ENCODE measurements at regions not wholly inside any gene's neighbourhood (a gene's known extent, or its start where the extent isn't known, plus 50 kb on each side); places are given as distances from the start of the nearest gene placed in this dataset.
"Not testable (repeated sequence)": the region's sequence is repeated elsewhere in the genome, so short reads cannot be mapped to it uniquely, and the experiment has no call there.

DNA sequence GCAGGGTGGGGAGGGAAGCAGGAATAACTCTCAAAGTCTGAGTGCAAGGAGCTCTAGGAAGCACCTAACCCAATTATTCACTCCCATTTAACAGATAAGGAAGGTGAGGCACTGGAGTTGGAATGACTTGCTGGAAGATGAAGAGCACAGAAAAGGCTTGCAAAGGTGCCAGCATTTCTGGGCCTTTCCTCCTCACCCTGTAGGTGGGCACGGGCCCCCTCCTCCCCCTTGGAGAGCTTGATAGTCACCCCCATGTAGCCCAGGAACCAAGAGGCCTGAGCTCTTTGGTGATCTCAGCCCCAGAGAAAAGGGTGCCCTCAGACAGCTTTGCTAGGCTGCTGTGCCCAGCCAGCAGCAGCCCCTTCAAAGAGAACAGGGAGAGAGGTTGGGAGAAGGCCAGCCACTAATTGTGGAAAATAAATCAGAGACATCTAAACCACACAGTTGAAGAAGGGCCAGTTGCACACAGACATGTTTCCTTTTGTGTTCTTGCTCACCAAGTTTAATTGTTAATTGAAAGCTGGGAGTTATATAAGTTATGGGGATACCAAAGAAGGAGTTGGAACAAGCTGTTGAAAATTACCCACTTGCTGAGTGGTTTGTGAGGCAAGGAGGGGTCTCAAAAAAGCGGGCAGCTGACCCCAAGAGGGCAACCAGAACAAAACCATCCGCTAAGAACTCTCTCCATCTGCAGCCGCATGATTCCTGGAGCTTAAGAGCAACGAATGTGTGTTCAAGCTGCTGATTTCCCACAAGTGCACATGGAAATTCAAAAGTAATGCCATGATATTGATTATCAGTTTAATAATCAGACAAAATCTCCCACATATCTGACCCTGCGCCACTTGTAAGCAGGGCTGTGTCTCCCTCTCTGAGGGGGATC is 77.0 kb downstream of the MRPL14 start:
- no peak for DNase-seq

DNA sequence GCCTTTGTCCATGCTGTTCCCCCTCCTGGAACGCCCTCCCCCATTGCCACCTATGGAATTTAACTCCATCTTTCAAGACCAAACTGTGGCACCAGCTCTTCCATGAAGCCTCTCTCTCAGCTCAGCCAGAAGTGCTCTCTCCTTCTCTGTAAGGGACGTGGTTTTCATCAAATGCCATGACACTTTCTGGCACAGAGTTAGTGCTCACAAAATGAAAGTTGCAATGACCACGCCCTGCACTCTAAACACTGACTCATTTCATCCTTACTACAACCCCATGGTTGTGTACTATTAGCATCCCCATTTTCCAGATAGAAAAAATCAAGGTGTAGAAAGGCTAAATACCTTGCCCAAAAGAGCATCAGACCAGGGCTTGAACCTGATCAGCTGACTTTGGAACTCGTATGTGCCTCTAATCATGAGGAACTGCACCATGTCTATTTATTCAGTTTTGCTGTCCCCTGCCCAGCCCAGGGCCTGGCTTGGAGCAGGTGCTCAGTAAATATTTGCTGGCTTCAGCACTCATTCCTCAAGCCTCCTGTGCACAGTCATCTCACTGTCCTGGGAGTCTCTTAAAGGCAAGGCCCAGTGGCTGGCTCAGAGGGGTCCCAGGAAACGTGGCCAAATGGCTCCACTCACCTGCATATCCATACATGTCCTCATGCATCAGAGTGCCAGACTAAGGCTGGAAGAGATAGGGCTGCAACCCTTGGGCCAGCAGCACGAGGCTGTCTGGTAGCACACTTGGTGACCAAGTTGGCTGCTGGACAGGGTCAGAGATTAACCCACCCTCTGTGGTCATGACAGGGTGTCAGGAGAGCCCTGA is 77.9 kb downstream of the MRPL14 start:
- no peak for DNase-seq

DNA sequence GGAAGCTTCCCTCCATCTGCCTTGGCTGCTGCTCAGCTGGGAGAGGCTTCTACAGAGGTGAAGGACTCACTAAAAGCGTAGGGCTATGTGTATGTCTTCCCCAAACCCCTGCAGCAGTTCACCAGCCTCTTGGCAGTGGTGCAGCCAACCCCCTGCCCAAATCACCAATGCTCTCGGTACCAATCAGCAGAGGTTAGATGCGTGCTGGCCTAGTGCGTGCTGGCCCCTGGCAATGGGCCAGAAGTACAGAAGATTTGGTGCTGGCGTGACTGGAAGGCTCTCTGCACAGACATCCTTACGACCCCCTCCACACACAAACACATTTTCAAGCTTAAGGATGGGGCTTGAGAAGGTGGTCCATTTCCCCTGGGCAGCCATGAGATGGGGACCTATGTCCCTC is 79.0 kb downstream of the MRPL14 start:
- no peak for DNase-seq

DNA sequence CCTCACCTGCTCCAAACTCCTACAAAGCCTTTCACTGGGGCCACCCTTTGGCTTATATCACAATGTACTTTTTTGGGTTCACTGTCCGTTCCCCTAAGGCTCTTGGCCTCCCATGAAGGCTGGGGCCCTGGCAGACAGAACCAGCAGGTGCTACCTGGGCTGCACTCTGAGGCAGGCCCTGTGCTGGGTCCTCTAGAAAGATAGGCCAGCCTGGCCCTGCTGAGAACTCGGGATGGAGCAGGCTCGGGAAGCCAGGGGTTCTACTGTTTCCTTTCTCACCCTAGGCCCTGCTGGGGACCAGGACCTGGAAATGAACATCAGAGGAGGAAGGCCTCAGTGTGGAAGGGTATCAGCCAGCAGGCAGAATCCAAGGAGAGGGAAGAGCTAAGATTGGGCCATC is 79.5 kb downstream of the MRPL14 start:
- DNase-seq: no peak

DNA sequence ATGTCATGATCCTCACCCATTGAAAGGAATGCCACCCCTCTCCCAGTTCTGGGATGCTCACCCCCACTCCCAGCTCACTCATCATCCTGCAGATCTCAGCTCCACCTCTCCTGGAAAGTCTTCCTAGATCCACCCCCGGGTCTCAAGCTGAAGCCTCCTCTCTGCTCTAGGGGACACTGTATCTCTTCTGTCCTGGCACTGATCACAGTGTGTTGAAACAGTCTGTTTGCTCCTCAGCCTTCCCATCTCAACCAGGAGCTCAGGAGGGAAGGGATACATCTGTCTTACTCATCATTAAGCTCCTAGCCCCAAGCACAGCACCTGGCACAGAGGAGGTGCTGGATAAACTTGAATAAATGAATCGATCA is 80.1 kb downstream of the MRPL14 start:
- no peak for DNase-seq

DNA sequence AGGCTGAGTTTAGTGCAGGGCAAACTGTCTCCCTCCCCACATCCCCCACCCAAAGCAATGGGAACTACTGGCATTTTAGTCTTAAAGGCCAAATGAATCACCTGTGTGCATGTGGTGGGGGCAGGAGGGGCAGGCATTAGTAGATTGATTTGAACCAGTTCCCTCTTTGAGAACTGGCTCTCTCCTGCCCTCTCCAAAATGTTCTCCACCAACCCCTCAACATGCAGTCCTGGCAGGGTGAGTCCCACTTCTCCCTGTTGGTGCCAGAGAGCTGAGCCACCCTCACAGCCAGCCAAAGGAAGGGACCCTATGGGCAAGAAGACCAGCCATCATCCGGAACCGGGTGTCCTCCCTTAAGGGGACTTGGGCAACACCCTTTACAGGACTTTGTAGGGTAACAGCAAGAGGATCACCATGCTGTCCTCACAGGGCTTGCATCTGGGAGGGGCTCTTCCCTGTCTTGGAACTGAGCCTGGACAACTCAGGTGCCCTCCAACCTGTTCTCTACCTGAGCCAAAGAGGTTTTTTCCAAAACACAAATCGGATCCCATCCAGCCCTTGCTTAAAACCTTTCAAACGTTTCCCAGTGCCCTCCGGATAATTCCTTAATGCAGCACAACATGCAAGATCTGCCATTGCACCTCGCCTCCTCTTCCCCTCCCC is 80.6 kb downstream of the MRPL14 start:
- DNase-seq: no peak

DNA sequence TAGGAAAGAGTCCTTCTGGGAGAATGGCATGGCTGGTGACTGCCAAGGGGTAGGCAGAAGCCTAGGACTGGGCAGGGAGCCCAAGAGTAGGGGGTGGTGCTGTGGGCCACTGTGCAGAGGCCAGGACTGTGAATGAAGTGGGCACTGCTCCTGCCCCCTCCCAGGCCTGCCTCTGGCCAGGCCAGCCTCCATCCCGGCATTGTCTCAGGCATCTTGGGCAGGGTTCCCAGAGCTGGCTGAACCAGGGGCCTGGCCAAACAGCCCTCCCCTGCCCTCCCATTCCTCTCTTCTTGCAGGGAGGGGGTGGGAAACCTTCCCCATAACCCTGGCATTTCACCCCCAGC is 81.6 kb downstream of the MRPL14 start:
- no peak for DNase-seq

DNA sequence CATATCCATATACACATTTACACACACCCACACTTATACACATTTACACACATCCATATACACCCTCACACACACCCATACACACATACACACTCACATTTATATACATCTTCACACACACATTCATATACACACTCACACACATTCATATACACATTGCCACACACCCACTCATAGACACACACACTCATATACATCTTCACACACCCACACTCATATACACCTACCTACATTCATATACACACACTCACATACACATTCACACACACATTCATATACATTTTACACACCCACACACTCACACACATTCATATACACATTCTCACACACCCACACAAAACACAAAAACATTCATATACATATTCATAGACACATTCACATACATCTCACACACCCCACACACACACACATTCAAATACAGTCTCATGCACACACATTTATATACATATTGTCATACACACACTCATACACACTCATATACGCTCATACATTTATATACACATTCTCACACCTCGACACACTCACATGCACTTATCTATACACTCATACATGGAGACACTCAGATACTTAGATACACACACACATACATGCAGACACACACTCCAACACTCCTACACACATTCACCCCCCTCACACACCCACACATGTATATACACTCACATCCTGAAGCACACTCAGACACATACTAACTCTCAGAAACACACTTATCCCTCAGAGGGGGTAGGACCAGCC is 82.1 kb downstream of the MRPL14 start:
- DNase-seq: no peak

DNA sequence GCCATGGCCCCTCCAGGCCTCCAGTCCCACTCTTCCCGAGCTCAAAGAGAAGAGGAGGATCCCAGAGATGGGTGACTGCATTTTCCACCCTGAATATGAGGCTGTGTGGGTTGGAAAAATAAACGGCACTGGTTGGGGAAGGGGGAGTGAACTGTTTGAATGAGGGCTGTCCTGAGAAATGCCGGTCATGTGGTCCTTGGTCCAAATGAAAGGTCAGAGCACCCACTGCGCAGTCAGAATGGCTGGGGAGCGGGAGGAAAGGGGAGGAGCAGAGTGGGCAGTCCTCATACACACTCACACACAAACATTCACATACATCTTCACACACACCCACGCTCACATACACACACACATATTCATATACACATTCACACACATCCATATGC is 83.1 kb downstream of the MRPL14 start:
- DNase-seq: no peak

DNA sequence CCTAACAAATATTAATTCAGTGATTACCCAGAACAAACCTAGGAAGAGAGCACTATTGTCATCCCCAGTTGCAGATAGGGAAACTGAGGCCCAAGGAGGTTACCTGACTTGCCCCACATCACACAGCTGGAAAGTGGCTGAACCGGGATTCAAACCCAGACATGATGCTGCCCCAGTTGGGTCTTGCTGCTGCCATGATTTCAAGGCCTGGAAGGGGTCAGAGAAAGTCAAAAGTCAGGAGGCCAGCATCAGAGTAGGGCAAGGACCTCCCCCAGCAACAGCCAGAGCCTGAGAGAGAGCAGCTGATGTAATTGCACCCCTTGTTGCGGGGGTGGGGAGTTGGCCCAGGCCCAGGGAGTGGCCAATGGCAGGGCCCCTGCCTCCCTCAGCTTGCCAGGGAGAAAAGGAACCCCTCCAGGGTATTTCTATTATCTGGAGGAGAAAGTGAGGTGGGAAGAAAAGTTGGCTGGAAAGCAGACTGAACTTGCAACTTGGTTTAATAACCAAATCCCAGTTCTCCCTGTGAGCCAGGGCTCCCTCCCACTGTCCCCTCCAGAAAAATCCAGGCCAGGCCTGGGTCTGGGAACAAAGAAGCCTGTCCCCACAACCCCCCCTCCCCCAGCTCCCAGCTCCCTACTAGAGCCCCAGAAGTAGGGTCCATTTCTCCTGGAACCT is 83.6 kb downstream of the MRPL14 start:
- DNase-seq: no peak

DNA sequence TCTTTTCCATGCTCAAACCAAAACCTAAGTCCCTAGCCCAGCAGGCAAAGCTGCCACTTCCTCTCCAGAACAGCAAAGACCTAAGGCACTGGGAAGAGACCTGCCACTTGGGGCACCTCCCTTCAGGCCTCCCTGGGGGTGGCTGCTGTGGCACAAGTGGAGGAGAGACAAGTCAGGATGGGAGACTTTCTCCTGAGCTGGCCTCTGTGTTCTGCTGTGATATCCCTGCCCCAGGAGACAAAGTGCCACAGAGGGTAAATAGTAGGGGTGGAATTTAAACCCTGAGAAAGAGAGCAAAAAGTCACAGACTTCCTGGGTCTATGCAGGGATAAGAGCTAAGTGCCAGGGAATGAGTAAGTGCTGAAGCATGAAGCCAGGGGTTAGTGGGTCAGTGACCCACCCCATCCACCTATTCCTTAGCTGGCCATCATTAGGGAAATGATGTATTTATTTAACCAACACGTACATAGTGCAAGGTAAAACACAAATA is 84.2 kb downstream of the MRPL14 start:
- DNase-seq: no peak

DNA sequence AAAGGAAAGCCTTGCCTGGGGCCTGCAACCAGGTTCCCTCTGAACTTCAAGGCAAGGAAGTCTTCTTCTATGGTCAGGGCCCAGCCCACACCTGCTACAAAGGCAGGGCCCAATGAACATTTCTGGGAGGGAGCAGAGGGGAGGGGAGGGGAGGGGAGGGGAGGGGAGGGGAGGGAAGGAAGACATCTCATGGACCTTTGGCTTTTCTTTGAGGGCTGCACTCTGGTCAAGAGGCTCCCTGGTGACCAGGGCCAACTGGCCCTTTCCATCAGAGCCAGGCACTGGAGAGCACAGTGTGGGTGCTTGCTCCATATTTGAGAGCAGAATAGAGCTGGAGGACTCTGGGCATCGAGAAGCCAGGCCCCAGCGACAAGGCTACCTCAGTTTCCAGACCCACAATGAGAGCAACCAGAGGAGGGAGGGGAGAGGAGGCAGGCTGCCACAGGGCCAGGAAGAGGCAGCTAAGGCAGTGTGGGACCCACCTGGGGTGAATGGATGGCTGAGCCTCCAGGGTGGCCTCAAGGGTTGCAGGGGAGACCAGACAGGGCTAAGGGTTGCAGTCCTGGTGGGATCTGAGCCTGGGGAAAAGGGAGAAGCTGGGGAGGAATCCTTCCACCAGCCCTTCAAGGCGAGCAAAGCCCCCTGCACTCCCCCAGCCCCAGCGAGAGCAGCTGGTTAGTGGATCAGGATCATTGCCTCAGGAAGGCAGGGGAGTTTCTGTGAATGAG is 84.8 kb downstream of the MRPL14 start:
- DNase-seq: no peak

DNA sequence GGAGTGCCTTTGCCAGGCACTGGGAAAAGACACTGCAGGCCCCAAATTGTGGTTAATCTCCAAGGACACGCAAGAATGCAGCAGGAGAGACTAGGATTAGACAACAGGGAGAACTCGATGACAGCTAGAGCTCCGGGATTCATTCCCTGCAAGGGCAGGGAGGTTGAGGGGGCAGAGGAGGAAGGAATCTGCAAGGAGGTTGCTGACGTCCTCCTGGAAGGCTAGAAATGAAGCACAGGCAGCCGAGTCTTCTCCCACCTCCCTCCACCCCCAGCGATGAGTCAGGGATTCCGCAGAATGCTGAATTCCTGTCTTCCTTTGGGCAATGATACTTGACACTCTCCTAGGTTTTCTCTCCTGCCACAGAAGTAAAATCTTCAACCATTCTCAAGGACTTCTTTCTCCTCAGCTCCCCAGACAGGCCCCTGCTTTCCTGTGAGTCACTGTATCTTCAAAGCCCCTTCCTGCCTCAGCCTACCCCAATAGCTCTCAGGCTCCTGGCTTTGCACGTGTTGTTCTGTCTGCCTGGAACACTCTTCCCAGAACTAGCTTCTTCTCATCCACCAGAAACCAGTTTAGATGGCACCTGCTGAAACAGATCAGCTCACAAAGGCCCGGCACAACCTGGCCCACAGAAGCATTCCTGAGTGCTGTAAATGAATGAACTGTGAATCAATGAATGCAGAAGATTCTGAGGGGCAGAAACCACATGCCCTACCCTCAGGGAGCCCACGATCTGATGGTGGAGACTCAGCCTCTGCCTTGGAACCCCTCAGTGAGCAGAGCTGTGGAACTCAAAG is 85.6 kb downstream of the MRPL14 start:
- DNase-seq: no peak

DNA sequence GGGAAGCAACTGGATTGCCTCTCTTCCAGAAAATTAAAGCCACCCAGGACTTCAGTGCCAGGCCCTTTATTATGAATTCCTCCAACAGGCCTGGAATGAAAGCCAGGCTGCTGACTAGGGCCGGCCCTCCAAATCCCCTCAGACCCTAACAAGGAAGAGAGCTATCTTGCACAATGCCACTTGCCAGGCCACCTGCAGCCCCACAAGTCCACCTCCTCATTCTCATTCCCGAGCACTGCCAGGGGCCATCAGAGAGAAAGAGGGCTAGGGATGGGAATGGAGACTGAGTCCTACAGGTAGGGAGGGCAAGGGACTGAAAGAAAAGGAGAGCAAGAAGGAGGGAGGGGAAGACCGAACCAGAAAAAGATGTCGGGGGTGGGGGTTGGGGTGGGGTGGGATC is 86.5 kb downstream of the MRPL14 start:
- DNase-seq: no peak

DNA sequence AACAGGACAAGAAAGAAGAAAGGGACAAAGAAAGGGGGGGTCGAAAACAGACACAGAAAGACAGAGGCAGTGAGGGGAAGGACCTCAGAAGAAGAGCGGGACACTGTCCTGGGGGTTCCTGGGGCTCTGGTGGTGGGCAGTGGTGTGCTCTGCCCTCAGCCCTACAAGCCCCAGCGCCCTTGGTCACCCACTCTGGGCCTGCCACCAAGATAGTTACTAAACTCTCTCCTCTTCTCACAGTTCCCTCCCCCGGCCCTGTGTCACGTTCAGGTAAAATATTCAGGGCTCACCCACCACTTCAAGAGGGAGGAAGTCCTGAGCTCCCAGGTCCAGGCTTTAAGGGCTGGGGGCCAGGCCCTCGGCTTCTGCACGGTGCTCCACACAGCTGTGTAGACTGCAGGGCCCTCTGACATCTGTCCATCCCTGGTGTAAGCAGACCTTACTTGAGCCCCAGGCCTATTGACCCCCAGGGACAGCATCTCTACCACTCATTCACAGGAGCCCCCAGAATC is 87.4 kb downstream of the MRPL14 start:
- no peak for DNase-seq

DNA sequence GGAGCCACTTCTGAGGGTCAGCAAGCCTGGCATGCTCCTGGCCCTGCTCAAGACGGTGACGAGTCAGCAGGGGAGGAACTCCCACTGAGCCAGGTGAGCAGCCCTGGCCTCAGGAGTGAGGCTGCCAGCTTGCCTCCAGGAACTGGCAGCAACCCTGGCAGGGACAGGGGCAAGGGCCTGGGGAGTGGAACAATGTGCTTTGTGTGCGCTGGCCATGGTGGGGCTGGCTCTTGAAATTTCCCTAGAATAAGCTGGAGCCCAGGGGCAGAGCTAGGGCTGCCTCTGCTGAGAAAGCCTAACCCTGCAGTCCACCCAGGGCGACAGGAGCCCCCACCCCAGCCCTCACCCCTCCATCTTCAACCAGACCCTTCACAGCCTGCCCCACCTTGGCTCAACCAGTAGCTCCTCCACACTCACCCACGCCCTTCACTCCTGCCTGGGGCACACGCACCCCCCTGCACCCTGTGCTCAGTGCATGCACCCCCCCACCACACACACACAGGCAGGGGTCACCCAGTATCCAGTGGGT is 88.0 kb downstream of the MRPL14 start:
- DNase-seq: no peak

DNA sequence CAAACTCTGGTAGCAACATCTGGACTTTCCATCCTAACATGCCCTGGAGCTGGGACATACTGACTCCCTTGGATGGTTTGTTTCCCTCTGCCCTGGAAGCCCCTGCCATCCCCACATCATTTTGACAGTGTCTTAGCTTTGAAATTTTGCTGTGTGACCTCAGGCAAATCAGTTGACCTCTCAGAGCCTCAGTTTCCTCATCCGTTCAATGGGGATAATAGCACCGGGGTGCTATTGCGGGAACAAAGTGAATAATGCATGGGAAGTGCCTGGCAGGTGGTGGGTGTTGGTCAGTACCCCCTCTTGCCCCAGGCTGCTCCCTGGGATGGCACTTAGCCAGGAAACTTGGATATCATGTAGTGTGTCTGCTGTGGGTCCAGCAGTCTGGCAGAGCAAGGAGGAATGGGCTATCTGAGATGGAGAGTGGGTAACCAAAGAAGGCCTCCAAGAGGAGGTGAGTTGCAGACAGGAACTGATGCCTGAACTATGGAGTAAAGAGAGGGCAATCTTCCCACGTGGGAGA is 88.6 kb downstream of the MRPL14 start:
- DNase-seq: no peak

DNA sequence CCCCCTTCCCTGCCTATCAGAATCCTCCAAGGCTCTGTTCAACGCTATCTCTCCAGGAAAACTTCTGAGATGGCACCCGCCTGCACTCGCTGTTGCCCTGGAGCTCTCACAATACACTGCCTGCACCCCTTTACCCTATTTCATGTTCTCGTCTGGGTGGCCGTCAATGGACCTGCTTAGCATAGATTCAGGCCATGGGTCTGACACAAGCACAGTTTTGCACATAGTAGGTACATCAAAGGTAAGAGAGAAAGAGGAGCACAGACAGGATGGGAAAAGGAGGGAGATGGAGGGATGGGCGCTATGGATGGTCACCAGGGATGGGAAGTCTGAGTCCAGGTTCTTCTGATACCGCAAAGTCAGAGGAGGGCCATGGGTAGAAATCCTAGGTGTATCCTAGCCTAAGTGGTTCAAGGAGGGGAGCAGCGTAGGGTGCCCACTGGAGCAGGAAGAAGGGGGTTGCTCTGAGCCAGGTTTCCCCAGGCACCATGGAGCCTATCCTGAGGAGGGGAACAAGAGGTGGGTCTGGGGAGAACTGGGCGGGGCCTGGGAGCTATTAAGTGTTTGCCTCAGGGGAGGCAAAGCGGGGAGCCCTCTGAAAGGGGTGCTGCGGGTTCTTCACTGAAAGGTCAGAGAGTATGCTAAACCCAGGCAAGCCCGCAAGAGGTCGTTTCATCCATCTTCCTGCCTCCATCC is 89.3 kb downstream of the MRPL14 start:
- no peak for DNase-seq

DNA sequence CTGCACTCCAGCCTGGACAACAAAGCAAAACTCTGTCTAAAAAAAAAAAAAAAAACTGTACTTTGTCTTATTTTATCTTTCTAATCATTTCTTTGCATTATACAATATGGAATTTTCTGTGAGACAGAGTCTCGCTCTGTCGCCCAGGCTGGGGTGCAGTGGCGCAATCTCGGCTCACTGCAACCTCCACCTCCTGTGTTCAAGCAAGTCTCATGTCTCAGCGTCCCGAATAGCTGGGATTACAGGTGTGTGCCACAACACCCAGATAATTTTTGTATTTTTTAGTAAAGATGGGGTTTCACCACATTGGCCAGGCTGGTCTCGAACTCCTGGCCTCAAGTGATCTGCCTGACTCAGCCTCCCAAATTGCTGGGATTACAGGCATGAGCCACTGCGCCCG is 90.0 kb downstream of the MRPL14 start:
- DNase-seq: not testable (repeated sequence)

All from AML-193 (cell line).